ENCODE measurements at regions not wholly inside any gene's neighbourhood (a gene's known extent, or its start where the extent isn't known, plus 50 kb on each side); places are given as distances from the start of the nearest gene placed in this dataset.

- no peak for TF ChIP-seq CTCF (optimal IDR thresholded peaks at IDR 0.05 in 1 of 3, IDR thresholded peaks at IDR 0.05 in 1 of 3, conservative IDR thresholded peaks at IDR 0.05 in 1 of 3; ENCODE audit: extremely low read depth in 1 of 3, insufficient read depth in 2 of 3, low read length in 3 of 3)
- no peak for TF ChIP-seq EZH2 (IDR thresholded peaks at IDR 0.05; ENCODE audit: low read length)
Measured at GRCh38 chr15:56804938-56805337, 71.6 kb upstream of the ZNF280D start.
